ENCODE measurements at regions not wholly inside any gene's neighbourhood (a gene's known extent, or its start where the extent isn't known, plus 50 kb on each side); places are given as distances from the start of the nearest gene placed in this dataset.

DNA sequence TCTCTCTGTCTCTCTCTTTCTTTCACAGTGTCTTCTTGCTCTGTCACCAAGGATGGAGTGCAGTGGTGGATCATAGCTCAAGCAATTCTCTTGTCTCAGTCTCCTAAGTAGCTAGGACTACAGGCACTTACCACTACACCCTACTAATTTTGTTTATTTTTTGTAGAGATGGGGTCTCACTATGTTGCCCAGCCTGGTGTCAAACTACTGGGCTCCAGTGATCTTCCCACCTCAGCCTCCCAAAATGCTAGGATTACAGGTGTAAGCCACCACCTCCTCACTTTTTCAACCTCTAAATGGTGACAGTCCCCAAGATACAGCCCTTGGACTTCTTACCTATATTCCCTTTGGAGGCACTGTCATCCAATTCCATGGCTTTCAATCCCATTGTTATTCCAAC is 50.5 kb upstream of the PUM1 start:
- TF ChIP-seq, protein P1, sequence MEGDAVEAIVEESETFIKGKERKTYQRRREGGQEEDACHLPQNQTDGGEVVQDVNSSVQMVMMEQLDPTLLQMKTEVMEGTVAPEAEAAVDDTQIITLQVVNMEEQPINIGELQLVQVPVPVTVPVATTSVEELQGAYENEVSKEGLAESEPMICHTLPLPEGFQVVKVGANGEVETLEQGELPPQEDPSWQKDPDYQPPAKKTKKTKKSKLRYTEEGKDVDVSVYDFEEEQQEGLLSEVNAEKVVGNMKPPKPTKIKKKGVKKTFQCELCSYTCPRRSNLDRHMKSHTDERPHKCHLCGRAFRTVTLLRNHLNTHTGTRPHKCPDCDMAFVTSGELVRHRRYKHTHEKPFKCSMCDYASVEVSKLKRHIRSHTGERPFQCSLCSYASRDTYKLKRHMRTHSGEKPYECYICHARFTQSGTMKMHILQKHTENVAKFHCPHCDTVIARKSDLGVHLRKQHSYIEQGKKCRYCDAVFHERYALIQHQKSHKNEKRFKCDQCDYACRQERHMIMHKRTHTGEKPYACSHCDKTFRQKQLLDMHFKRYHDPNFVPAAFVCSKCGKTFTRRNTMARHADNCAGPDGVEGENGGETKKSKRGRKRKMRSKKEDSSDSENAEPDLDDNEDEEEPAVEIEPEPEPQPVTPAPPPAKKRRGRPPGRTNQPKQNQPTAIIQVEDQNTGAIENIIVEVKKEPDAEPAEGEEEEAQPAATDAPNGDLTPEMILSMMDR (IDR thresholded peaks at IDR 0.05): no peak
- TF ChIP-seq POLR2A (IDR thresholded peaks at IDR 0.05): no peak

Measured in esophagus squamous epithelium (tissue), 4 donors.